ENCODE measurements at regions not wholly inside any gene's neighbourhood (a gene's known extent, or its start where the extent isn't known, plus 50 kb on each side); places are given as distances from the start of the nearest gene placed in this dataset.

- H3K27ac ChIP-seq (ENCODE audit: insufficient read depth, low read depth, low read length): no peak overlapping the region
- no peak for DNase-seq (ENCODE audit: low read depth, low spot score)
- peaks cover 8 to 9% of the 10 kb centered on the region in 2 experiments for H3K27me3 ChIP-seq (ENCODE audit: control insufficient read depth in 2 of 2, insufficient read depth in 2 of 2, low read length in 2 of 2)
- H4K20me1 ChIP-seq (replicated peaks; ENCODE audit: control insufficient read depth, extremely low read depth, insufficient read depth, low read length): no peaks in the 10 kb centered on the region
- BruUV-seq (replicated peaks): no TSS peak
- H3K4me3 ChIP-seq (replicated peaks in 1 of 3; ENCODE audit: insufficient read depth in 1 of 3, low read depth in 1 of 3, low read length in 3 of 3): no peak overlapping the region
- H3K4me2 ChIP-seq (ENCODE audit: insufficient read depth, low read length): no peak overlapping the region
- dilution Hi-C loops (cut with MboI; ENCODE audit: extremely low pct_ligation_motif_present, low sequenced_read_pairs): no loop called here
- TF ChIP-seq EZH2 (IDR thresholded peaks at IDR 0.05; ENCODE audit: borderline replicate concordance, low read depth, low read length, severe bottlenecking) (no peak), CTCF (IDR thresholded peaks at IDR 0.05; ENCODE audit: extremely low read depth in 1 of 2, insufficient read depth in 1 of 2, low read depth in 1 of 2, low read length in 2 of 2) (no peak), FOS (IDR thresholded peaks at IDR 0.05; ENCODE audit: borderline replicate concordance, insufficient read depth, low read length) (no peak), POLR2A (IDR thresholded peaks at IDR 0.05; ENCODE audit: low read depth, low read length) (no peak), POLR2AphosphoS5 (IDR thresholded peaks at IDR 0.05; ENCODE audit: insufficient read depth, low read depth, low read length) (no peak), GATA2 (IDR thresholded peaks at IDR 0.05; ENCODE audit: insufficient read depth, insufficient read length, low read depth, low read length) (no peak), MAX (IDR thresholded peaks at IDR 0.05; ENCODE audit: insufficient read depth, insufficient read length) (no peak), MYC (IDR thresholded peaks at IDR 0.05; ENCODE audit: low read depth, low read length) (no peak), JUN (IDR thresholded peaks at IDR 0.05; ENCODE audit: borderline replicate concordance, insufficient read depth, insufficient read length, low read depth) (no peak)
- CTCF ChIA-PET: no interaction called here
- H3K9ac ChIP-seq (replicated peaks; ENCODE audit: extremely low read depth, insufficient read depth, low read length): no peak overlapping the region
- no peaks in the 10 kb centered on the region for H3K79me2 ChIP-seq (ENCODE audit: control insufficient read depth, insufficient read depth, low read length)
- POLR2A ChIA-PET: no interaction called here
- no peak for FAIRE-seq
- no peaks in the 10 kb centered on the region for H3K36me3 ChIP-seq (ENCODE audit: control insufficient read depth in 2 of 2, extremely low read depth in 1 of 2, insufficient read depth in 2 of 2, low read length in 2 of 2)
- no peaks in the 10 kb centered on the region for H3K9me1 ChIP-seq (replicated peaks; ENCODE audit: control insufficient read depth, extremely low read depth, insufficient read depth, low read length)
- H3K4me1 ChIP-seq (ENCODE audit: control insufficient read depth, extremely low read depth, insufficient read depth, low read length): no peaks in the 10 kb centered on the region
- no peak overlapping the region for H2AFZ ChIP-seq (ENCODE audit: low read depth, low read length)
- no peaks in the 10 kb centered on the region for H3K9me3 ChIP-seq (replicated peaks; ENCODE audit: control insufficient read depth, insufficient read depth, low read length)
- intact Hi-C loops (cut with micrococcal nuclease): no loop called here
Observed at GRCh38 chr1:10943041-10943440, 69.4 kb upstream of the TARDBP start.
